Sciatic nerve (tissue), 2 donors: ENCODE measurements at regions not wholly inside any gene's neighbourhood (a gene's known extent, or its start where the extent isn't known, plus 50 kb on each side); places are given as distances from the start of the nearest gene placed in this dataset.
"Not testable (repeated sequence)": the region's sequence is repeated elsewhere in the genome, so short reads cannot be mapped to it uniquely, and the experiment has no call there.

Source experiments
- ATAC-seq: fragments of 200-7000 bp; cut with Tn5 transposase; one replicate; pipeline ENCODE4 v1.9.1; 2020; ENCODE audit warnings: mild to moderate bottlenecking, moderate library complexity
- DNase-seq: peaks from one replicate; pipeline ENCODE4 v3.0.0-alpha.2; 2020; ENCODE audit warnings: low spot score
- intact Hi-C: fragments of 100-400 bp; cut with DNase I; formaldehyde crosslinking; loops from one replicate; pipeline ENCODE4 v1.14.2; 2022
- donor health status: DM: no; HTN: no; CAD: no.
- donor health status: DM: no; HTN: no; CAD: no.

GRCh38 chr22:34390400-34390799, 470.1 kb upstream of the LARGE1 start:
- DNase-seq (no peak), ATAC-seq (no peak)

GRCh38 chr22:34395370-34395769, 475.1 kb upstream of the LARGE1 start:
- intact Hi-C loops = no loop called here
- ATAC-seq (no peak), DNase-seq (no peak)

More at GRCh38 chr22:34390400-34390799, 470.1 kb upstream of the LARGE1 start:
- intact Hi-C loops = no loop called here

GRCh38 chr22:34403667-34404066, 483.4 kb upstream of the LARGE1 start:
- ATAC-seq (no peak), DNase-seq (no peak)
- intact Hi-C loops = no loop called here

GRCh38 chr22:34410111-34410510, 489.8 kb upstream of the LARGE1 start:
- intact Hi-C loops = no loop called here
- ATAC-seq = no peak

DNA sequence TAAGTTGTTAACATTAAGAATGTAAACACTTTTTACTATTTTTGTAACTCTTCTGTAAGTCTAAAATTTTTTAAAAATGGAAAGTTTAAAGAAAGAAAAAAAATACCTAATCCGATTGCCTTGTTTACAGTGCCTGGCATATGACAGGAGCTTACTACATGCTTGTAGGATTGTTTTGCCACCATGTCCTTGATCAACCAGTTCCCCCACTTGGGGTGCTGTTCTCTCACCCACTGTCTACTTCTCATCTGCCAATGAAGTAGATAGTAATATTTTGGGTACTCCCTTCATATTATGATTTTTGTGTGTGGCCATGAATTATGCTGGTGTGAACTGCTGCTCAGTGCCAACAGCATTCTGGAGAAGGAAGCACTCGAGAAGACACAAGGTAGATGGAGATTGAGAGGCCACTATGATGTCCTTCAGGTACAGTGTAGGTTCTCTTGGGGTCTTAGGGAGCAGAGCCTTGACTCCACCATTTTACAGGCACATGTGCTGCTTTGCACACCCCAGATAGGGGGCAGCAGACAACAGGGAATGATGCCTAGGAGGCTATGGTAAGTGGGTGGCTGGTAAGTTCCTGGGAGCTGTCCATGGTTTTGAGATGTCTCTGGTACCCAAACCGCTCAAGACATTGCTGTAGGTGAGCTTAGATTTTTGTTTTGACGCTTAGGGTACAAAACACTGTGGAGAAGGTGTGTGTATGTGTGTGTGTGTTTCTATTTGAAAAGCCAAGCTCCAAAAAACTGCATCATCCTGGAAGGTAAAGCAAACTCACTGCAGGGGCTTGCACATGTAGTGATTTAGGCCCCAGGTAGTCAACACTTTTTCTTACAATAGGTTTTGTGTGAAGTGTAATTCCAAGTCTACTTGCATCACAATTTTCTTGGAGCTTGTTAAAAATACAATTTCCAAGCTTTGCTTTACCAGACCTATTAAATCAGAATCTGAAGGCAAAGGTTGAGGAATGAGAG, 494.5 kb upstream of the LARGE1 start:
- DNase-seq = no peak
- intact Hi-C loops = no loop called here
- no peak for ATAC-seq

More at GRCh38 chr22:34410111-34410510, 489.8 kb upstream of the LARGE1 start:
- DNase-seq = no peak

- no peak for ATAC-seq
- intact Hi-C loops = no loop called here
- DNase-seq = no peak
Measured at GRCh38 chr22:34416022-34416860, 496.0 kb upstream of the LARGE1 start.

DNA sequence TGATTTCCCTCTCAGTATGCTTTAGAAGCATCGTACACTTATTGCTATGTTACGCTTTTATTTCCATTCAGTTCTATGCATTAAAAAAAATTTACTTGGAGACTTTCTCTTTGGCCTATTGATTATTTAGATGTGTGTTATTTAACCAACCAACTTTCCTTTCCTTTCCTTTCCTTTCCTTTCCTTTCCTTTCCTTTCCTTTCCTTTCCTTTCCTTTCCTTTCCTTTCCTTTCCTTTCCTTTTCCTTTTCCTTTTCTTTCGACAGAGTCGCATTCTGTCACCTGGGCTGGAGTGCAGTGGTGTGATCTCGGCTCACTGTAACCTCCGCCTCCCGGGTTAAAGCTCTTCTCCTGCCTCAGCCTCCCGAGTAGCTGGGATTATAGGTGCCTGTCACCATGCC, 502.7 kb upstream of the LARGE1 start:
- intact Hi-C loops, ATAC-seq, DNase-seq: not testable (repeated sequence)

DNA sequence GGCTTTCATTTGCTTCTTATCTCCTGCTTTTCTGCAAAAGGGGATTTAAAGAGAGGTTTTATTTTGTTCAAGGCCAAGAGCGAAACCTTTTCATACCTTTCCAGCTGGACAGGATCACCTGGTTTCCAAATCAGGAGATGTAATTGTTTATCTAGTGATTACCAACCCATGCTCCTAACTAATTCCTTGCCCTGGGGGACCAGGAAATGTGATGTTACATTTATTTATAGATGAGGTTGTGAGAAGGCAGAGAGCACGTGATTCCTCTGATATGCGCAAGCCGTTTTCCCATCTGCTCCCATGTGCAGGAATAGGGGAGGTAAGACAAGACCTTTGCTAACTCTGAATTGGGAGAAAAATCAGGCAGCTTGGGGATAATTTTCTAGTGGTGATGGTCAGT, 507.2 kb upstream of the LARGE1 start:
- intact Hi-C loops = no loop called here
- no peak for DNase-seq
- no peak for ATAC-seq

DNA sequence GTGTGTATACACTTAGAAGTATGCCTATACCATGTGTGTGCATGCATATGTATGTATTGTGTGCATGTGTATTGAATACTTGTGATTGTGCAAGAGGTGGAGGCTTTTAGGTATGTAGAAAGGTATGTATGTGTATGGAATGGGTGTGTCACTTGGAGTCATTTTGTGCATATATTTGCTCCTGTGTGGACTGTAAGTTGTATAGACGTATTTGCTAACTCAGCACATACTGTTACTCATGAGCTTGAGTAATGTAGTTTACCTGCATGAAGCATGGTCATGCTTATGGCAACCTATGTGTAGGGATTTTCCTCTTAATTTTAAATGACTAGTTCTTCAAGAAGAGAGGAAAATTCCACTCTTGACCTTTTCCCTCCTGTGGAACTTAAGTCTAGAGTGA, 507.6 kb upstream of the LARGE1 start:
- intact Hi-C loops = no loop called here
- DNase-seq = no peak
- ATAC-seq = no peak

- no peak for DNase-seq
- ATAC-seq = no peak
- intact Hi-C loops = no loop called here
Measured at GRCh38 chr22:34429314-34429713, 509.0 kb upstream of the LARGE1 start.

DNA sequence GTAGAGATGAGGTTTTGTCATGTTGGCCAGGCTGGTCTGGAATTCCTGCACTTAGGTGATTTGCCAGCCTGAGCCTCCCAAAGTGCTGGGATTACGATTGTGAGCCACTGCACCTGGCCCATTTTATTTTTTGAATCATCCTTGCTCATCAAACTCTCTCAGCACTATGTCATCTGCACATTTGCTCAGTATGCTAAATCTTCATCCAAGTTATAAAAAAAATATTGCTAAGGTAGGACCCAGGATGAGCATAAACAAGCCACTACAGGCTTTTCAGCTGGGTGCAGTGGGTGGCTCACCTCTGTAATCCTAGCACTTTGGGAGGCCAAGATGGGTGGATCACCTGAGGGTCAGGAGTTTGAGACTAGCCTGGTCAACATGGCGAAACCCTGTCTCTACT, 510.1 kb upstream of the LARGE1 start:
- intact Hi-C loops = no loop called here
- ATAC-seq = no peak
- no peak for DNase-seq

- intact Hi-C loops = no loop called here
- no peak for ATAC-seq
- DNase-seq = no peak
Measured at GRCh38 chr22:34434371-34434770, 514.1 kb upstream of the LARGE1 start.

- ATAC-seq (no peak), DNase-seq (no peak)
- intact Hi-C loops = no loop called here
Measured at GRCh38 chr22:34437140-34437539, 516.9 kb upstream of the LARGE1 start.

- intact Hi-C loops = no loop called here
- DNase-seq (no peak), ATAC-seq (no peak)
Measured at GRCh38 chr22:34454598-34454997, 534.3 kb upstream of the LARGE1 start.

- intact Hi-C loops = no loop called here
- no peak for ATAC-seq
- DNase-seq = no peak
Measured at GRCh38 chr22:34462795-34463194, 542.5 kb upstream of the LARGE1 start.

- DNase-seq (no peak), ATAC-seq (no peak)
- intact Hi-C loops = no loop called here
Measured at GRCh38 chr22:34475886-34476285, 555.6 kb upstream of the LARGE1 start.

GRCh38 chr22:34476762-34477161, 556.5 kb upstream of the LARGE1 start:
- intact Hi-C loops = no loop called here

GRCh38 chr22:34481090-34481489, 560.8 kb upstream of the LARGE1 start:
- DNase-seq = no peak
- intact Hi-C loops = no loop called here
- no peak for ATAC-seq

More at GRCh38 chr22:34476762-34477161, 556.5 kb upstream of the LARGE1 start:
- ATAC-seq = no peak
- DNase-seq = no peak

DNA sequence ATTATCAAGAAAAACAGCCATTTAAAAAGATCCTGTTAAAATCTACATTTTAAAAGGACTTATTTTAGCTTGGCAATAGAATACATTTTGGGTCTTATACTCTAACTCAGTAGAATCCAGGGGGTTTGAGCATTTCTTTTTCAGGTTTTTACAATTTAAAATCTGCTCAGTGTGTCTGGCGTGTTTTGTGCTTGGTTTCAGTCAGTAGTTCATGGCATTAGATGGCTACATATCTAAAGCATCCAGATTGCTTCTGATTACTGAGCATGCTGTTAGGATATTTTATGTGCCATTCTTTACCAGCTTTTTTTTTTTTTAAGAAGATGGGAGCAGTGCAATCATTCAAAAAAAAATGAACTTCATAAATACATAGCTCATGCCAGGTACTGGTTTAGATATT, 566.1 kb upstream of the LARGE1 start:
- ATAC-seq (no peak), DNase-seq (no peak)
- intact Hi-C loops = no loop called here

DNA sequence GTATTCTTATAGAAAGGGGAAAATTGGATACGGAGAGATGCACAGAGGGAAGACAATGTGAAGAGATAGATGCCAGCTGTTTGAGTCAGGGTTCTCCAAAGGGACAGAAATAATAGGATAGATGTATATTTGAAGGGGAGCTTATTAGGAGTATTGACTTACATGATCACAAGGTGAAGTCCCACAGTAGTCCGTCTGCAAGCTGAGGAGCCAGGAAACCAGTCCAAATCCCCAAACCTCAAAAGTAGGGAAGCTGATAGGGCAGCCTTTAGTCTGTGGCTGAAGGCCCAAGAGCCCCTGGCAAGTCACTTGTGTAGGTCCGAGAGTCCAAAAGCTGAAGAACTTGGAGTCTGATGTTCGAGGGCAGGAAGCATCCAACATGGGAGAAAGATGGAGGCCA, 569.6 kb upstream of the LARGE1 start:
- no peak for DNase-seq
- intact Hi-C loops = no loop called here
- ATAC-seq = no peak
